Esophagus squamous epithelium (tissue), 4 donors: ENCODE measurements at regions not wholly inside any gene's neighbourhood (a gene's known extent, or its start where the extent isn't known, plus 50 kb on each side); places are given as distances from the start of the nearest gene placed in this dataset.

Source experiments
- POLR2A ChIP-seq, 4 donors: fragments of 450-650 bp; IDR thresholded peaks; one replicate each; pipeline ENCODE4 v1.6.1; 2017; ENCODE audit warnings: antibody characterized with exemption in 4 of 4, mild to moderate bottlenecking in 4 of 4, moderate library complexity in 3 of 4
- TF ChIP-seq, protein P1 (sequence below), 6 experiments: fragments of 450-650 bp in 4 of 6; fragments of 200-600 bp in 2 of 6; sonication (generic) in 2 of 6; IDR thresholded peaks; one replicate each; pipeline ENCODE4 v1.5.1; 2016 to 2019; ENCODE audit warnings: antibody characterized with exemption in 6 of 6, mild to moderate bottlenecking in 4 of 6, moderate library complexity in 4 of 6

DNA sequence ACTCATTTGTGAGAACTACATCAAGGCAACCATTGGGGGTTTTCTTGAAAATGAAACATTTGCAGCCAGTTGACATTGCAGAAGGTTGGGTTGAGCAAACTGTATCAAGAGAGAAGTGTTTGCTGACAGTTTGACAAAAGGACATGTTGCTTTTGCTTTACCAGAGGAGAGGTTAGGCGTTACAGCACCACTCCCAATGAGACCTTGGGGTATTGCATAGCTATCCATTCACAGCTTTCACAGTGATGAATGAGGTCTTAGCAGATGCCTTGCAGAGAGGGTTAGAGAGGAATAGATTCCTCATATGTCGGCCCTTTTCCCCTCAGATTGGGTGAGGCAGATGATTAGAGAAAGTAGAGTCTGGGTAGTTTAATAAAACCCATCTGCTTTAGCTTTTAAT lies 988.9 kb upstream of the FLRT2 start:
- TF ChIP-seq, protein P1, sequence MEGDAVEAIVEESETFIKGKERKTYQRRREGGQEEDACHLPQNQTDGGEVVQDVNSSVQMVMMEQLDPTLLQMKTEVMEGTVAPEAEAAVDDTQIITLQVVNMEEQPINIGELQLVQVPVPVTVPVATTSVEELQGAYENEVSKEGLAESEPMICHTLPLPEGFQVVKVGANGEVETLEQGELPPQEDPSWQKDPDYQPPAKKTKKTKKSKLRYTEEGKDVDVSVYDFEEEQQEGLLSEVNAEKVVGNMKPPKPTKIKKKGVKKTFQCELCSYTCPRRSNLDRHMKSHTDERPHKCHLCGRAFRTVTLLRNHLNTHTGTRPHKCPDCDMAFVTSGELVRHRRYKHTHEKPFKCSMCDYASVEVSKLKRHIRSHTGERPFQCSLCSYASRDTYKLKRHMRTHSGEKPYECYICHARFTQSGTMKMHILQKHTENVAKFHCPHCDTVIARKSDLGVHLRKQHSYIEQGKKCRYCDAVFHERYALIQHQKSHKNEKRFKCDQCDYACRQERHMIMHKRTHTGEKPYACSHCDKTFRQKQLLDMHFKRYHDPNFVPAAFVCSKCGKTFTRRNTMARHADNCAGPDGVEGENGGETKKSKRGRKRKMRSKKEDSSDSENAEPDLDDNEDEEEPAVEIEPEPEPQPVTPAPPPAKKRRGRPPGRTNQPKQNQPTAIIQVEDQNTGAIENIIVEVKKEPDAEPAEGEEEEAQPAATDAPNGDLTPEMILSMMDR (IDR thresholded peaks at IDR 0.05), result no peak
- TF ChIP-seq POLR2A (IDR thresholded peaks at IDR 0.05), result no peak
